SK-N-SH treated with all-trans-retinoic acid at 6 μM for 48 hours (cell line): ENCODE measurements at regions not wholly inside any gene's neighbourhood (a gene's known extent, or its start where the extent isn't known, plus 50 kb on each side); places are given as distances from the start of the nearest gene placed in this dataset.

Source experiments
- BACH2 ChIP-seq: fragments of 250-450 bp; sonication (Bioruptor Pico); IDR thresholded peaks from 2 replicates; pipeline ENCODE4 v1.9.0; 2021; ENCODE audit warnings: mild to moderate bottlenecking, borderline replicate concordance
- CREB5 ChIP-seq: fragments of 250-450 bp; sonication (Bioruptor Pico); IDR thresholded peaks from 2 replicates; pipeline ENCODE4 v1.5.1; 2020; ENCODE audit warnings: low read depth, mild to moderate bottlenecking, moderate library complexity
- RARB ChIP-seq: fragments of 250-450 bp; sonication (Bioruptor Pico); IDR thresholded peaks from 2 replicates; pipeline ENCODE4 v1.8.0; 2021; ENCODE audit warnings: mild to moderate bottlenecking, moderate library complexity
- TSHZ2 ChIP-seq: fragments of 250-450 bp; sonication (Bioruptor Pico); IDR thresholded peaks from 2 replicates; pipeline ENCODE4 v1.5.0; 2020; ENCODE audit warnings: mild to moderate bottlenecking, moderate library complexity
- ZC3H10 ChIP-seq: fragments of 250-450 bp; sonication (Bioruptor Pico); IDR thresholded peaks from 2 replicates; pipeline ENCODE4 v1.5.1; 2021; ENCODE audit warnings: mild to moderate bottlenecking, moderate library complexity
- ZFP3 ChIP-seq: fragments of 250-450 bp; sonication (Bioruptor Pico); IDR thresholded peaks from 2 replicates; pipeline ENCODE4 v1.5.0; 2020; ENCODE audit warnings: mild to moderate bottlenecking, moderate library complexity
- ZNF565 ChIP-seq: fragments of 450-650 bp; formaldehyde crosslinking; conservative IDR thresholded peaks from 2 replicates; pipeline ENCODE4 v1.5.0; 2020; ENCODE audit warnings: low read depth, mild to moderate bottlenecking, moderate library complexity
- ZNF70 ChIP-seq: fragments of 450-650 bp; formaldehyde crosslinking; IDR thresholded peaks from 2 replicates; pipeline ENCODE4 v1.5.0; 2020; ENCODE audit warnings: mild to moderate bottlenecking, moderate library complexity
- ZNF8 ChIP-seq: fragments of 450-650 bp; formaldehyde crosslinking; IDR thresholded peaks from 2 replicates; pipeline ENCODE4 v1.5.0; 2020; ENCODE audit warnings: mild to moderate bottlenecking, moderate library complexity

GRCh38 chr3:65234499-65234898, 546.7 kb upstream of the ADAMTS9 start:
- no peak for TF ChIP-seq ZNF565
- no peak for TF ChIP-seq ZC3H10
- TF ChIP-seq ZFP3 (CRISPR knock-in tag), result no peak
- TF ChIP-seq CREB5 (CRISPR knock-in tag), result 0 out of 2 replicates have a peak, but pooled peaks have one; percentile 19
- peak; percentile 33; the same call in 1 of the 2 replicates for TF ChIP-seq TSHZ2 (CRISPR knock-in tag)
- TF ChIP-seq BACH2 (CRISPR knock-in tag), result no peak
- no peak for TF ChIP-seq ZNF8 (CRISPR knock-in tag)
- TF ChIP-seq ZNF70 (CRISPR knock-in tag), result no peak
- no peak for TF ChIP-seq RARB
